Panc1 (cell line): ENCODE measurements at regions not wholly inside any gene's neighbourhood (a gene's known extent, or its start where the extent isn't known, plus 50 kb on each side); places are given as distances from the start of the nearest gene placed in this dataset.

Source experiments
- CTCF ChIP-seq: fragments of 450-650 bp; IDR thresholded peaks from 2 replicates; pipeline ENCODE4 v1.5.1; 2017; ENCODE audit warnings: mild to moderate bottlenecking
- POLR2AphosphoS5 ChIP-seq: IDR thresholded peaks from 2 replicates; pipeline ENCODE4 v1.6.1; 2012; ENCODE audit warnings: mild to moderate bottlenecking, low read depth, low read length, moderate library complexity
- TCF7L2 ChIP-seq: IDR thresholded peaks from 2 replicates; pipeline ENCODE4 v1.6.1; 2011; ENCODE audit warnings: mild to moderate bottlenecking, low read depth, low read length, inconsistent platforms

GRCh38 chr19:30289336-30289735 is 82.8 kb upstream of the ZNF536 start:
- TF ChIP-seq CTCF (no peak), POLR2AphosphoS5 (no peak), TCF7L2 (no peak)
